IPS-NIHi11 (cell line): ENCODE measurements at regions not wholly inside any gene's neighbourhood (a gene's known extent, or its start where the extent isn't known, plus 50 kb on each side); places are given as distances from the start of the nearest gene placed in this dataset.
"Not testable (repeated sequence)": the region's sequence is repeated elsewhere in the genome, so short reads cannot be mapped to it uniquely, and the experiment has no call there.

Experiments
- DNase-seq: peaks from one replicate; pipeline ENCODE4 v3.0.0; 2012; ENCODE audit warnings: mixed read lengths, low spot score

DNA sequence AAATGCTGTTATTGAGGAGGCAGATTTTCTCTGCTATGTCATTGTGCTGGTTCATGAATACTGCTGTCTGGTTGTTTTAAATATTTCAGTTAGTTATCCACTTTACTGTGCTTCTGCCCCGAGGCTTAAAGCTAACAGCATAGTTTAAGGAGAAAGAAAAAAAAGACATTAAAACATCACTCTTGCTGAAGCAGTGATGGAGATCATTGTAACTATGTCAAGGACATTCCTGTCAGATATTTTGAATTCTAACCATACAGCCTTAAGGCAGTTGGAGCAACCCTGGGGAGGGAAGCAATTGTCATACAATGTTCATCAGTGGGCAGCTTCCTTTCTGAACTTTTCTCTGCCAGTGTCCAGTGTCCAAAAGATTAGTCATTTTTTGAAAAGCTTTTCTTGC is 199.0 kb upstream of the DDX53 start:
- no peak for DNase-seq

DNA sequence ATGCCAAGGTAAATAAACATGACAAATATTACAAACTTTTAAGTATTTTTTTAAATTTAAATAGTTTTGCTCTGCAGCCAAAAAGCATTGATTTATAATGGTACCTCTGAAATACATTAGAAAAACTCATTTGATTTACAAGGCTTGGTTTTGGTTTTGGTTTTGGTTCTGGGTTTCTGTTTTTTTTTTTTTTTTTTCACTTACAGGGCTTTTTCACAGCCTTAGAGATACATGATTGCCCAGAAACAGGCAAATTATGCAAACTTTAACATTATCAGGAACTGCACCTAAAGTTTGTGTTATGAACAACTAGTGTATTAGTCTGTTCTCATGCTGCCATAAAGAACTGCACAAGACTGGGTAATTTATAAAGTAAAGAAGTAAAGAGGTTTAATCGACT is 196.4 kb upstream of the DDX53 start:
- DNase-seq = no peak

DNA sequence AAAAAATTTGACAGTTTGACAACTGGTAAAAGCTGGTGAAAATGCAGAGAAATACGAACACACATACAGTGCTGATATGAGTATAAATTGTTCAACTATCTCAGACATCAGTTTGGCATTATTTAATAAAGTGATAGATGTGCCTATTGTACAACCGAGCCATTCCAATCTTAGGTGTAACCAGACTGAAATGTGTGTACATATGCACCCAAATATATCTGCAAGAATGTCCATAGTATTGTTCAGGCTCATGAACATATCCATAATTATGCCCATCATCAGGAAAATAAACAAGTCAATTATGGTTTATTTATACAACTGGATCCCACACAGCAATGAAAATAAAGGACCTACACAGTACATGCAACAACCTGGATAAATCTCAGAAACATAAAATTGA is 188.9 kb upstream of the DDX53 start:
- no peak for DNase-seq

DNA sequence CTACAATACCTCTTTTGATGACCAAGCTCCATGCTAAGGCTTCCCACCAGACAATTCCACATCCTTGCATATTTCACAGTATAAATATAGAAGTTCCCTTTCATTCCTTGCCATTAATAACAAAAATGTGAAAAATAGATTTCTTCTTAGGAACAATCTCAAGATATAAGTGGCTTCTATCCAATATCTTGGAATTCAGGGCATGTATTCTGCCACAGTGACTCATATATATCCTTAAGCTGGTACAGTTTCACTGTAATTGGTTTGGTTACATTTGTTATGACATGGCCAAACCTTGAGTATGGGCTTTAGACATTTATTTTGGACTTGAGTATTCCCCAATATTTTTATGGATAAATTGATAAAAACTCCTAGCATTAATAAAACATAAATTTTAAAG is 181.7 kb upstream of the DDX53 start:
- no peak for DNase-seq

DNA sequence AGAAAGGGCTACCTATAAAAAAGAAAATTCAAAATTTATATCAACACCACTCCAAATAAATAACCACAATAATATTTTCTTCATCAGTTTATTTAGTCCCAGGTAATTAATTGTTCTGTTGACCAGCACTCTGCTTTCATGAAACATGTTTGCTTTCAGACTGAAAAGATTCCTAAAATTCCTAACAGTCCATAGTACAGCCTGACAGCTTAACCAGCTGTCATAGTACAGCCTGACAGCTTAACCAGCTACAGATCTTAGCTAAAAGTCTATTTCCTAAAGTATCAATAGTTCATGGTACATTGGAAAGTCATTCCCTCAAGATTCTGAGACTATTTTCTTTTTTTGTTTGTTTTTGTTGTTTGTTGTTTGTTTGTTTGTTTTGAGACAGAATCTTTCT is 144.1 kb upstream of the DDX53 start:
- no peak for DNase-seq

DNA sequence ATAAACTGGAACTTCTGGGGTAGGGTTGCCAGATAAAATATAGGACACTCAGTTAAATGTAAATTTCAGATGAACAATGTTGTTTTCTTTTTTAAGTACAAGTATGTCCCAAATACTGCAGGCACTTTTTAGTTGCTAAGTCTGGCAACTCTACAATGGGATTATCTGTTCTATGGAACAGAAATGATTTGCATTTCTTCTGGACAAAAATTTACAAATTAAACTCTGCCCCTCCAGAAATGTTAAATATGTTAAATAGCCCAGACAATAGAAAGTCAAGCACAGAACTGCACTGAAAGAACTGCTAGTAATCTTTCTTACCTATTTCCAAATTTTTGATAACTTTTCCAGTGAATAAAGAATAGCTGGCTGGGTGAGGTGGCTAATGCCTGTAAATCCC is 140.1 kb upstream of the DDX53 start:
- no peak for DNase-seq

DNA sequence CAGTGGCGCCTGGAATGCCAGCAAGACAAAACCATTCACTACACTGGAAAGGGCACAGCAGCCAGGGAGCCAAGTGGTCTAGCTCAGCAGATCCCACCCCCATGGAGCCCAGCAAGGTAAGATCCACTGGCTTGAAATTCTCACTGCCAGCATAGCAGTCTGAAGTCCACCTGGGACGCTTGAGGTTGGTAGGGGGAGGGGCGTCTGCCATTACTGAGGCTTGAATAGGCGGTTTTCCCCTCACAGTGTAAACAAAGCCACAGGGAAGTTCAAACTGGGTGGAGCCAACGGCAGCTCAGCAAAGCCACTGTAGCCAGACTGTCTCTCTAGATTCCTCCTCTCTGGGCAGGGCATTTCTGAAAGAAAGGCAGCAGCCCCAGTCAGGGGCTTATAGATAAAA is 133.0 kb upstream of the DDX53 start:
- not testable (repeated sequence) for DNase-seq

DNA sequence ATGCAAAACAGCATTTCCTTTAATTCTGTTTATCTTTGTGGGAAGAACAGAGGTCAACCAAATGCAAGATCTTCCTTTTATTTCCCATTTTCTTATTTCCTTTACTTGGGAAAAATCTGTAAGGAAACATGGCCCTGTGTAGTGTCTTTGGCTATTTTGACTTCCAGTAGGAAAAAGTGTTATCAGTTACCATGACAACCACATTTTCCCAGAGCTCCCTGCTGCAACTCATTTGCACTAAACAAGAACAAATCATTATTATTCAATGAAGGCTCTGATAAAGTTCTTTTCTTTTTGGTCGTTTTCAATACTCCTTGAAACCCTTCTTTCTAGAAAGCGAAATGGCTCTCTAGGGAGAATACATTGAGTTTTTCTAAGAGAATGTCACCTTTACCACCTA is 117.2 kb upstream of the DDX53 start:
- peak; percentile 4 for DNase-seq

DNA sequence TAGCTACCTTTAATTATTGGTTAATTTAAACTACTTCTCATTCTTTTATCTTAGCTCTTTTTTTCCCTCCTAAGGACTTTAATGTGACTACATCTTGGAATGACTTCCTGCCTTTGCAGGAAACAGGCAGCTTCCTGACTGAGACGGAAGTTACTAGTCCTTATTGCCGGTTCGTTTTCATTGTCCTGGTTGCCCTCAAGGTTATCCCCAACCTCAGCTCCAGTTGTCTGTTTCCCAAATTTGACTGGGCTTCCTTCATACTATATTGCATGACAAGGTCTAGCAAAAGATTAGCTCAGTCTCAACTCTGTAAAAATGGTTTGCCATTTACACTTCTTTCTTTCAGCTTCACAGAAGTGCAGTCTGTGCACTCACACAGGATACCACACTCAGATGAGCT is 109.9 kb upstream of the DDX53 start:
- DNase-seq = no peak

DNA sequence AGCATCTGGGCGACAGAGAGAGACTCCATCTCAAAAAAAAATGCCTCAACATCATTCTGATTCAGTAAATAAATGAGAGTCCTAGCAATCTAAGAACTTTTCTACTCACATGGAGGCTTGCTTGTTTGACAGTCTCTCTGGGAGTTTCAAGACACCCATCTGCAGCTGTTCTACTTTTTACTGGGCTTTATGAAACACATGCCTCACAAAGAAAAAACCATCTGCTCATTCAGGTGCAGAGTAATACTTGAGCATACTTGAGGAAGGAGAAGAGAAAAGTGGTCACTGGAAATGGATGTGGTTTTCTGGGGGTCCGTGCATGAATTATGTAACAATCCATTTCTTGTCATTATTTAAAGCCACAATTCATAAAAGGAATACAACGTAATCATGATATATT is 87.1 kb upstream of the DDX53 start:
- DNase-seq = no peak

DNA sequence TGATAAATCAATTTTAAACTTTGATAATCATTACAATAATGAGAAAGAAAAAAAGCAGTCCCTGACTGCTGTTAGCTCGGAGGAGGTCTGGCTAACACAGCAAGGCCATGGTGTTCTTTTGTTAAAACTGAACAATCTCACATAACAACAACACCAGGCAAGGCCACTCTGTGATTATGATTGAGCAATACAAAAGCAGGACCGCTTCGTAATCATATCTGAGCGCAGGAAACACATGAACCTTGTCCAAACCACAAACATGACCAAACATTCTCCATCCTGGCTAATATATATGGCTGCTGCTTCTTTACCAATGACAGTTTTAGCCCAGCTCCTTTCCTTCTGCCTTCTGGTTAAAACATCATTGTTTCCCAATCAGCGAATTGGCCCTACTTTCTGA is 76.8 kb upstream of the DDX53 start:
- no peak for DNase-seq

DNA sequence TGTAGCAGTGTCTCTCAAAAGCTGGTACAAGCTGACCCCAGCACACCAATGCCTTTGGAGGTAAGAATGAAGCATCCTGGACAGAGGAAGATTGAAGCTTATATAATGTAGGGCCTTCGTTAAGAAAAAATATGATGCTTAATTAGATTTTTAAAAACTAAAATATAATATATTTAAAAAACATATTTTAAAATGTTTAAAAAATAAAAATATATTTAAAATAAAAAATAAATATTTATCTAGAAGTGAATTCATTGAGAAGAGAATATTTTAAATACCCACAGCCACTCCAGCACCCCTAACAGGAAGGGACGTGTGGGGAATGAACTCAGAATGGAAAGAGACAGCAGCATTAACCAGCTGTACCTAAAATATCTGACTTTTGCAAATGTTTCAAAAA is 65.1 kb upstream of the DDX53 start:
- DNase-seq = no peak

DNA sequence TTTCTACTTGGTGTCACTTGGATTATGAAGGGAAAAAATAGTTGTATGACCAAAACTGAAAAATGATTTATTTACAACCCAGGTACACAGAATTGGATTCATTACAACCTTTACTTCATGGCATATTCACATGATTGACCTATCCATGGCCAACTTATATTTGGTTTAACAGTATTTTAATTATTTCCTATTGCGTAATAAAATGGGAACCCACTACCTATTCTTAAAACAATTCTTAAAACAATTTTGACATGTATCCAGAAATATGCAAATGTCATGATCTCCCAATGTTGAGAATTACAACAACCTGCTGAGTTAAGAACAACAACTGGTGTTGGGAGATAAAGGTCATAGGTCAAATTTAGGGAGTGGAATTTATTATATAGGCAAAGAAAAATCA is 54.8 kb upstream of the DDX53 start:
- no peak for DNase-seq
